K562 (cell line): ENCODE measurements at regions not wholly inside any gene's neighbourhood (a gene's known extent, or its start where the extent isn't known, plus 50 kb on each side); places are given as distances from the start of the nearest gene placed in this dataset.

Experiments used
- CBX5 ChIP-seq: IDR thresholded peaks from 2 replicates; pipeline ENCODE4 v1.6.1; 2014; ENCODE audit warnings: low read depth, borderline replicate concordance
- GTF2F1 ChIP-seq: IDR thresholded peaks from 2 replicates; pipeline ENCODE4 v1.6.1; 2011; ENCODE audit warnings: low read depth, low read length, improper control_type of control experiment
- HCFC1 ChIP-seq: IDR thresholded peaks from 2 replicates; pipeline ENCODE4 v1.6.1; 2012; ENCODE audit warnings: low read depth, low read length, improper control_type of control experiment
- MTA1 ChIP-seq: fragments of 450-650 bp; IDR thresholded peaks from 2 replicates; pipeline ENCODE4 v1.6.1; 2017; ENCODE audit warnings: borderline replicate concordance
- PML ChIP-seq: IDR thresholded peaks from 2 replicates; pipeline ENCODE4 v1.6.1; 2012; ENCODE audit warnings: low read length, inconsistent platforms
- ZBTB11 ChIP-seq, 3 experiments: fragments of 200-800 bp in 1 of 3; fragments of 250-450 bp in 1 of 3; fragments of 450-650 bp in 1 of 3; sonication (Bioruptor Pico) in 1 of 3; sonication (Bioruptor generic) in 1 of 3; formaldehyde crosslinking in 1 of 3; IDR thresholded peaks; 2 replicates each; pipeline versions ENCODE4 v1.6.1 to v1.8.0; 2016 to 2022; ENCODE audit warnings: mild to moderate bottlenecking in 2 of 3, missing genetic modification characterization in 2 of 3, missing compliant biosample characterization in 1 of 3, moderate library complexity in 1 of 3
- ZNF121 ChIP-seq: sonication (generic); formaldehyde crosslinking; conservative IDR thresholded peaks from 2 replicates; pipeline ENCODE4 v1.8.0; 2022; ENCODE audit warnings: missing genetic modification reagents

- no peak for TF ChIP-seq HCFC1
- no peak for TF ChIP-seq MTA1
- TF ChIP-seq ZNF121 (CRISPR knock-in tag) = no peak
- no peak for TF ChIP-seq GTF2F1
- no peak for TF ChIP-seq PML
- no peak for TF ChIP-seq CBX5
- no peak for TF ChIP-seq ZBTB11 (CRISPR knock-in tag; IDR thresholded peaks at IDR 0.05)
Measured at GRCh38 chr9:115625251-115625650, 507.3 kb upstream of the TNC start.
